Activated T-cell treated with anti-CD3 and anti-CD28 coated beads, Interleukin-2, amount 50 U/mL, for 24 hours (primary cell): ENCODE measurements at regions not wholly inside any gene's neighbourhood (a gene's known extent, or its start where the extent isn't known, plus 50 kb on each side); places are given as distances from the start of the nearest gene placed in this dataset.

ENCODE experiments used
- DNase-seq: peaks from one replicate; pipeline ENCODE4 v3.0.0-alpha.2; 2020
- H3K27ac Mint-ChIP-seq: 2 replicates; pipeline ENCODE4 v1.8.0; 2020; ENCODE audit warnings: mild to moderate bottlenecking, mixed read lengths
- H3K27me3 Mint-ChIP-seq: 2 replicates; pipeline ENCODE4 v1.8.0; 2020; ENCODE audit warnings: mixed read lengths
- H3K36me3 Mint-ChIP-seq: 2 replicates; pipeline ENCODE4 v1.8.0; 2020; ENCODE audit warnings: low read depth, mixed read lengths
- H3K4me1 Mint-ChIP-seq: 2 replicates; pipeline ENCODE4 v1.8.0; 2020; ENCODE audit warnings: low read depth, mixed read lengths
- H3K4me3 Mint-ChIP-seq: 2 replicates; pipeline ENCODE4 v1.8.0; 2020; ENCODE audit warnings: mild to moderate bottlenecking, moderate library complexity, mixed read lengths
- H3K9me3 Mint-ChIP-seq: 2 replicates; pipeline ENCODE4 v1.8.0; 2020; ENCODE audit warnings: mixed read lengths

- Mint-ChIP-seq H3K4me3 (no peak overlapping the region), H3K27ac (no peak overlapping the region), H3K9me3 (no peaks in the 10 kb centered on the region), H3K4me1 (no peaks in the 10 kb centered on the region), H3K36me3 (no peaks in the 10 kb centered on the region), H3K27me3 (no peaks in the 10 kb centered on the region)
- no peak for DNase-seq
These were observed 383.2 kb downstream of the CHSY3 start for GRCh38 chr5:130287438-130287837.

GRCh38 chr5:130286971-130287370 lies 382.7 kb downstream of the CHSY3 start:
- H3K4me1 Mint-ChIP-seq = no peaks in the 10 kb centered on the region
- no peak for DNase-seq
- no peaks in the 10 kb centered on the region for H3K27me3 Mint-ChIP-seq
- no peaks in the 10 kb centered on the region for H3K36me3 Mint-ChIP-seq
- H3K4me3 Mint-ChIP-seq = no peak overlapping the region
- no peak overlapping the region for H3K27ac Mint-ChIP-seq
- no peaks in the 10 kb centered on the region for H3K9me3 Mint-ChIP-seq

- Mint-ChIP-seq H3K4me1 (no peaks in the 10 kb centered on the region), H3K9me3 (no peaks in the 10 kb centered on the region), H3K4me3 (no peak overlapping the region), H3K36me3 (no peaks in the 10 kb centered on the region), H3K27me3 (no peaks in the 10 kb centered on the region), H3K27ac (no peak overlapping the region)
- no peak for DNase-seq
These were observed 377.8 kb downstream of the CHSY3 start for GRCh38 chr5:130282049-130282448.

DNA sequence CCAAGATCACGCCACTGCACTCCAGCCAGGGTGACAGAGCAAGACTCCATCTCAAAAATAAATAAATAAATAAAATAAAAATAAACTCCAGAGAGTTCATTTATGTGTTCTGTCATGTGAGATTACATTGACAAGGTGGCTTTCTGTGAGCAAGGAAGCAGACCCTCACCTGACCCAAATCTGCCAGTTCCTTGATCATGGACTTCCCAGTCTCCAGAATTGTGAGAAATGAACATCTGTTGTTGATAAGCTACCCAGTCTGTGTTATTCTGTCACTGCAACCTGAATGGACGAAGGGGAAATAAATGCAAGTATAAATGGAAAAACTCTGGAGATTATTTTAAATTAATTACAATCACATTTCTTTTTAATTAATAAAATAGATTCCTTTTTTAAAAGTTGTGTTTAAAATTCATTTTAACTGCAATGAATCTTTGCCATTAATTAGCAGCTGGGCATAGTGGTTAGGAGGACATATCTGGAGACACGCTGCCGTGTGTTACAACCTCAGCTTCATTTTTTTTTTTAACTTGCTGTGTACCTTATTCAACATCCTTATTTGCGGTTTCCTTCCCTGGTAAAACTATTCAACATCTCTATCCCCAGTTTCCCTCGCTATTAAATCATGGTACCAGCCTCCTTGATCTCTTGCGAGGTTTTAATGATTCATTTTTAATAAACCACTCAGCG lies 376.4 kb downstream of the CHSY3 start:
- Mint-ChIP-seq H3K36me3 (no peaks in the 10 kb centered on the region), H3K4me3 (no peak overlapping the region), H3K27me3 (no peaks in the 10 kb centered on the region), H3K4me1 (no peaks in the 10 kb centered on the region), H3K9me3 (no peaks in the 10 kb centered on the region), H3K27ac (no peak overlapping the region)
- no peak for DNase-seq

DNA sequence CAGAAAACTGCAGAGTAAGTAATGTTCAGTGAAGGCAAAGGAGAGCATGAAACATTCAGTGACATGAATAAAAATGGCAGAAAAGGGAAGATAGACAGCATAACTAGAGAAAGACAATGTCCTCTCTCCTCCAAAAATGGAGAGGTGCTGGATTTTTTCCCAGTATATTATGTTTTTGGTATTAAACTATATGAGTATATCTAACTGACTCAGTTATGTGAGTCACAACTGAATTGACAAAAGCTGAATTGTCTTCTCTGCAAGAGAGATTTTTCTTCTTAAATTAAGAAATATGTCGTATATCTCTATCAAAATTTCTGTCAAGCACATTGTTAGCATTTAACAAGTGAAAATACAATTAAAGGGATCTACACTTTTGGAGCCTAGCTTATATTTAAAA lies 375.1 kb downstream of the CHSY3 start:
- Mint-ChIP-seq H3K27me3 (peaks cover 3% of the 10 kb centered on the region), H3K9me3 (no peaks in the 10 kb centered on the region)
- DNase-seq = no peak

GRCh38 chr5:130278136-130278535 lies 373.9 kb downstream of the CHSY3 start:
- no peak for DNase-seq
- Mint-ChIP-seq H3K4me1 (no peaks in the 10 kb centered on the region), H3K36me3 (no peaks in the 10 kb centered on the region), H3K4me3 (no peak overlapping the region), H3K9me3 (no peaks in the 10 kb centered on the region), H3K27ac (no peak overlapping the region), H3K27me3 (peaks cover 3% of the 10 kb centered on the region)

More for the DNA sequence above, 375.1 kb downstream of the CHSY3 start:
- Mint-ChIP-seq H3K27ac (no peak overlapping the region), H3K4me1 (no peaks in the 10 kb centered on the region), H3K4me3 (no peak overlapping the region), H3K36me3 (no peaks in the 10 kb centered on the region)

DNA sequence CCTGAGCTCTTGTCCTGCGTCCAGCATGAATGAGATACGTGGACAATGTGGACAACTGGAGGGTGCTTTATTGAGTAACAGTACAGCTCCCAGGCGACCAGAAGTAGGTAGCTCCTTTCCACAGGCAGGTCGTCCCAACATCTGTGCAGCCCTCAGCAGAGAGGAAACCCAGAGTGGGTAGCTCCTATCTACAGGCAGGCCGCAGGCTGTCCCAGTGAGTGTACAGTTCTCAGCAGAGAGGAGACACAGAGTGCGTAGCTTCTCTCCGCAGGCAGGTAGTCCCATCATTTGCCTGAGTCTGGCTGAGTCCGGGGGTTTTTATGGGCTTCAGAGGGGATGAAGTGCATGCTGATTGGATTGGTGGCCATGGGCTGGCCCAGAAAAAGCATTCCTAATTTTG lies 373.3 kb downstream of the CHSY3 start:
- Mint-ChIP-seq H3K4me1 (no peaks in the 10 kb centered on the region), H3K9me3 (no peaks in the 10 kb centered on the region), H3K36me3 (no peaks in the 10 kb centered on the region), H3K27ac (no peak overlapping the region), H3K27me3 (peaks cover 3% of the 10 kb centered on the region), H3K4me3 (no peak overlapping the region)
- no peak for DNase-seq

DNA sequence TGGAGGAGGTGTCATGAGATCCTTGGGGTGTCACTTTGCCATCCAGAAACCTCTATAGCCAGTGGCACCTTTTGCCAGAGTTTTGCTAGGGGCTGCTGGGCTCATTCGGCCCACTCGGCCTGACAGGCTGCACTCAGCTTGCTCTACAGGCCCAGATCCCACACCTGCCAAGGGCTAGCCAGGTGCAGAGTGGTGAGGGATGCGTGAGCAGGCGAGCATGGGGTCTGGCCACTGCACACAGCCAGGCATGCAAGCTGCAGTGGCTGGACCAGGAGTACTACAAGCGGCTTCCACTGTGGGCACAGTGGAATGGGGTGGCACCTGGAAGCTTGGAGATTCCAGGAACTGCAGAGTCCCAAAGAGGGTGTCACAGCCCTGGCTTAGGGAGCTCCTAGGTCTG lies 372.7 kb downstream of the CHSY3 start:
- H3K9me3 Mint-ChIP-seq = no peaks in the 10 kb centered on the region
- no peak overlapping the region for H3K4me3 Mint-ChIP-seq
- H3K36me3 Mint-ChIP-seq = no peaks in the 10 kb centered on the region
- peaks cover 3% of the 10 kb centered on the region for H3K27me3 Mint-ChIP-seq
- DNase-seq = no peak
- H3K27ac Mint-ChIP-seq = no peak overlapping the region
- no peaks in the 10 kb centered on the region for H3K4me1 Mint-ChIP-seq

DNA sequence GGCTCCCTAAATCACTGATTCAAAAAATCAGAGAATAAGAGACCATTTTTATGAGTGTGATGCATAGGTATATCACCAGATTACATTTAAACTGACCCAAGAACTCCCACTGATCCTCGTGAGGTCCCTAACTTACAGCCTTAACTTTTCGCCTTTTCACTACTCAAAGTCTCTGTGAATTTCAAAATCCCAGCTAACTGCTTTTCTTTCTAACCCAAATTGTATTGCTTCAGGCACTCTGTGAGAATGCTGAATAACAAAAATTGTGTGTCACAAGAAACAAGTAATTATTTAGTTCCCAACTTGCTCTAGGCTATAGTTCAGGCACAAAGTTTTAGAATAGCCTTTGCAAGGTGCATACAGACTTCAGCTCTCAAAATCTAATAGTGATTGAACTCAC lies 368.6 kb downstream of the CHSY3 start:
- H3K4me1 Mint-ChIP-seq = no peaks in the 10 kb centered on the region
- H3K27ac Mint-ChIP-seq = no peak overlapping the region
- no peaks in the 10 kb centered on the region for H3K9me3 Mint-ChIP-seq
- H3K4me3 Mint-ChIP-seq = no peak overlapping the region
- no peak for DNase-seq
- peaks cover 3% of the 10 kb centered on the region for H3K27me3 Mint-ChIP-seq
- no peaks in the 10 kb centered on the region for H3K36me3 Mint-ChIP-seq

DNA sequence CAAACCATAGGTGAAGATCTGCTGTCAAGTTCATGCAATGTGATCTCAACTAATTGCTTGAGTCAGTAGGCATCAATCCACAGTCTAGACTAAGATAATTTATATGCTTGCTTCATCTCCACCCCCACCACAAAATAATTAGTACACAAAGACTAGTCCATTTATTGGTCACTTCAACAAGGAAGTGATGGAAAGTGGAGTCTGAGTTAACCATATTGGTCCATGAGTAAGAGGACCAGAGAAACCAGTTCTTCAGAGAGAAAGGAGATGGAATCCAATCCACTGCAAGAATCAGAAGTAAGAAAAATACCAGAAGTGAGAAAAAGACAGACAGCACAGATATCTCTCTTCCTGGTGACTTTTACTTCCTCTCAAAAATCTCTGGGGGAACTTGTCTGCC lies 366.5 kb downstream of the CHSY3 start:
- Mint-ChIP-seq H3K27ac (no peak overlapping the region), H3K36me3 (no peaks in the 10 kb centered on the region), H3K27me3 (peaks cover 3% of the 10 kb centered on the region), H3K9me3 (no peaks in the 10 kb centered on the region), H3K4me1 (no peaks in the 10 kb centered on the region), H3K4me3 (no peak overlapping the region)
- no peak for DNase-seq

DNA sequence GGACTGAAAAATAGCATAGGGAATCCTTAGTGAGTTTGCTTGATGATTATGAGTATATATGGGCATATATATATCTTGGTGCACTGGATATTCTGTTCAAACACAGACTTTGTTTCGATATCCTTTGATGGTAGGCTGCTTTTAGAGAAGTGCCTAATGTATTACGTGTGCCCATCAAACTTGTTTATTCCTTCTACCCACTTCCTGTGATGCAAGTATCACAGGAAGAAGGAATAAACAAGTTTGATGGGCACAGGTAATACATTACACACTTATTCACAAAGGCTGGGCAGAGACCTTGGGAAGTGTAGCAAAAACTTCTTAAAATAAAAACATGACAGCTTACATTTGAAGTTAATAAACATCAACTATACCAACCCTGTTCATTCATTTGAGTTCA lies 364.2 kb downstream of the CHSY3 start:
- Mint-ChIP-seq H3K4me1 (no peaks in the 10 kb centered on the region), H3K36me3 (no peaks in the 10 kb centered on the region), H3K4me3 (no peak overlapping the region), H3K27ac (no peak overlapping the region), H3K27me3 (no peaks in the 10 kb centered on the region), H3K9me3 (no peaks in the 10 kb centered on the region)
- DNase-seq = no peak

GRCh38 chr5:130267926-130268325 lies 363.7 kb downstream of the CHSY3 start:
- no peaks in the 10 kb centered on the region for H3K27me3 Mint-ChIP-seq
- no peak overlapping the region for H3K27ac Mint-ChIP-seq
- no peak for DNase-seq
- no peaks in the 10 kb centered on the region for H3K4me1 Mint-ChIP-seq
- no peaks in the 10 kb centered on the region for H3K9me3 Mint-ChIP-seq
- no peak overlapping the region for H3K4me3 Mint-ChIP-seq
- H3K36me3 Mint-ChIP-seq = no peaks in the 10 kb centered on the region

GRCh38 chr5:130260481-130260880 lies 356.2 kb downstream of the CHSY3 start:
- no peak overlapping the region for H3K4me3 Mint-ChIP-seq

DNA sequence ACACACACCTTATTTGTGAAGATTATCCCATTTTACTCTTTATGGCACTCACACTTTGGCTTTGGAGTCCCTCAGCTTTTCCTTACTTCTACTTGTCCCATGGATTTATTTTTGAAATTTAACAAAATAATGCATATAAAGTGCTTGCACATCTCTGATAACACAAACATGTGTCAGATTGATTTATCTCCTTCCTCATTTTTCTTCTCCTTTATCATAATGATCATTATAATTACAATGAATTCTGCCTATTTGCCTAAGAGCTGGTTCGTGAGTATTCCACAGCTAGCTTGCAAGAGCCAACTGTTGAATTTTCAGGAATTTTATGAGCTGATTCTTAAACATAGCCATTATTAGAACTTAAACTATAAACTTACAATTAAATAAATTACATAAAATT lies 347.7 kb downstream of the CHSY3 start:
- no peak for DNase-seq
- no peak overlapping the region for H3K4me3 Mint-ChIP-seq
- H3K9me3 Mint-ChIP-seq = peaks cover 4% of the 10 kb centered on the region
- no peaks in the 10 kb centered on the region for H3K36me3 Mint-ChIP-seq
- no peaks in the 10 kb centered on the region for H3K4me1 Mint-ChIP-seq
- no peaks in the 10 kb centered on the region for H3K27me3 Mint-ChIP-seq
- no peak overlapping the region for H3K27ac Mint-ChIP-seq

More at GRCh38 chr5:130260481-130260880, 356.2 kb downstream of the CHSY3 start:
- Mint-ChIP-seq H3K36me3 (no peaks in the 10 kb centered on the region), H3K27me3 (no peaks in the 10 kb centered on the region), H3K9me3 (peaks cover 4% of the 10 kb centered on the region), H3K4me1 (no peaks in the 10 kb centered on the region), H3K27ac (no peak overlapping the region)
- no peak for DNase-seq

DNA sequence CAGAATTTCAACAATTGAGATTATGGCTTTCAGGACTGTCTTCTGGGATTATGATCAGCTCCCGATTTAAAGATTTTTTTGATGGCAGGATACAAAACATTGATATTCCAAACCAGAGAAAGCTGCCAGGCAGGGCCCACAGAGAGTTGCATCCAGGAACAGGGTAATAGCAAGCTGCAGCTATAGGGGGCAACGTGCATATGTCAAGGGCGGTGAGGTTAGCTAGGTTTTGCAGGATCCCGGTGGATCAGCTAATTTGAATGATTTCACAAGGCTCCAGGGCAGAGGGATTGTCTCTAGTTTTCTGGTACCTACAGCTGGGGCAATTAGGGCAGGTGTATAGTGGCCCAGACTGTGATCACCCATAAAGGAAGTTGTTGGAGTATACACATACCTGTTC lies 339.4 kb downstream of the CHSY3 start:
- H3K27me3 Mint-ChIP-seq = peaks cover 4% of the 10 kb centered on the region
- H3K27ac Mint-ChIP-seq = no peak overlapping the region
- no peaks in the 10 kb centered on the region for H3K36me3 Mint-ChIP-seq
- H3K4me1 Mint-ChIP-seq = no peaks in the 10 kb centered on the region
- H3K4me3 Mint-ChIP-seq = no peak overlapping the region
- DNase-seq = no peak
- no peaks in the 10 kb centered on the region for H3K9me3 Mint-ChIP-seq

DNA sequence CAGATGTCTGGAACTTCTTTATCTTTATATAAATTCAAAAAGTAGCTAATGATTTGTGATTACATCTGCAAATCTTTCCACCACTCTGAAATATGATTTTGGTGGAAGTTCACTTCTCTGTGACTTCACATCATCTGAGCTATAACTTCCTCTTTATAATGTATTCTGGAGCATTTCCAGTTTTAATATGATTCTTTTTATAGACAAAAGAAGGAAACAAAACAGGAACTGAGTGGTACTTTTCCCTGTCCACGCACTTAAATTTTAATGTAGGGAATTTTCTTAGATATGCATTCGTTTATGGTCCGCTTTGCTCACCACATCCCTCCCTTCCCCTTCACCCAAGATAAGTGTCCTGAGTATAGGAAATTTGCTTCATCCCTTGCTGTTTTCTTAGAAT lies 333.5 kb downstream of the CHSY3 start:
- H3K27me3 Mint-ChIP-seq = peaks cover 6% of the 10 kb centered on the region
- no peaks in the 10 kb centered on the region for H3K9me3 Mint-ChIP-seq
- DNase-seq = no peak
- no peaks in the 10 kb centered on the region for H3K4me1 Mint-ChIP-seq
- no peak overlapping the region for H3K4me3 Mint-ChIP-seq
- no peak overlapping the region for H3K27ac Mint-ChIP-seq
- H3K36me3 Mint-ChIP-seq = no peaks in the 10 kb centered on the region
